Esophagus muscularis mucosa (tissue), 3 donors: ENCODE measurements at regions not wholly inside any gene's neighbourhood (a gene's known extent, or its start where the extent isn't known, plus 50 kb on each side); places are given as distances from the start of the nearest gene placed in this dataset.

Experiments
- POLR2A ChIP-seq: fragments of 450-650 bp; IDR thresholded peaks from one replicate; pipeline ENCODE4 v1.6.1; 2017; ENCODE audit warnings: antibody characterized with exemption, moderate library complexity, mild to moderate bottlenecking, low read depth
- TF ChIP-seq, protein P1 (sequence below), 3 experiments: fragments of 200-600 bp in 2 of 3; fragments of 450-650 bp in 1 of 3; sonication (generic) in 2 of 3; IDR thresholded peaks; one replicate each; pipeline ENCODE4 v1.5.1; 2017 to 2019; ENCODE audit warnings: antibody characterized with exemption in 3 of 3, mild to moderate bottlenecking in 2 of 3, moderate library complexity in 1 of 3

DNA sequence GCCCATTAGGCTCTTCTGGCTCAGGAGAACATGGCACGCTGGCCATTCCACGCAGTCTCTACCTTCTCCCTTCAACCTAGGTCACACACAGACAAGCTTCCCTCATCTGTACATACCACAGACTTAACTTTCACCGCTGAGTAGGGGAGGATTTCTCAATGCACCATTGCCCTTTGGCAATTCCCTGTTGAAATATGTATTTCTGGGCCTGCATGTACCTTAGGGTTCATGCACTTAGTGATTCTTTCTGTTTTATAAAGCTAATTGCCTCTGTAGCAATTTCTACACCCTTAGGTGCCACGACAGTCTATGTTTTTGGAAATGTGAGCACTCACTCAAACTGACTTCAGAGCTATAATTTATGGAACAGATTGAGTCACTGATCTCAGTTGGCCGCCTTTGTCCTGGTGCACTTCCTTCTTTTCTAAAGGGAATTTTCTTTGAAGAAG lies 253.8 kb upstream of the PRDM1 start:
- TF ChIP-seq, protein P1, sequence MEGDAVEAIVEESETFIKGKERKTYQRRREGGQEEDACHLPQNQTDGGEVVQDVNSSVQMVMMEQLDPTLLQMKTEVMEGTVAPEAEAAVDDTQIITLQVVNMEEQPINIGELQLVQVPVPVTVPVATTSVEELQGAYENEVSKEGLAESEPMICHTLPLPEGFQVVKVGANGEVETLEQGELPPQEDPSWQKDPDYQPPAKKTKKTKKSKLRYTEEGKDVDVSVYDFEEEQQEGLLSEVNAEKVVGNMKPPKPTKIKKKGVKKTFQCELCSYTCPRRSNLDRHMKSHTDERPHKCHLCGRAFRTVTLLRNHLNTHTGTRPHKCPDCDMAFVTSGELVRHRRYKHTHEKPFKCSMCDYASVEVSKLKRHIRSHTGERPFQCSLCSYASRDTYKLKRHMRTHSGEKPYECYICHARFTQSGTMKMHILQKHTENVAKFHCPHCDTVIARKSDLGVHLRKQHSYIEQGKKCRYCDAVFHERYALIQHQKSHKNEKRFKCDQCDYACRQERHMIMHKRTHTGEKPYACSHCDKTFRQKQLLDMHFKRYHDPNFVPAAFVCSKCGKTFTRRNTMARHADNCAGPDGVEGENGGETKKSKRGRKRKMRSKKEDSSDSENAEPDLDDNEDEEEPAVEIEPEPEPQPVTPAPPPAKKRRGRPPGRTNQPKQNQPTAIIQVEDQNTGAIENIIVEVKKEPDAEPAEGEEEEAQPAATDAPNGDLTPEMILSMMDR (IDR thresholded peaks at IDR 0.05), result no peak
- TF ChIP-seq POLR2A, result no peak
